Kidney glomerular epithelial cell (primary cell): ENCODE measurements at regions not wholly inside any gene's neighbourhood (a gene's known extent, or its start where the extent isn't known, plus 50 kb on each side); places are given as distances from the start of the nearest gene placed in this dataset.
A peak's percentile ranks its signal among the peaks of the same experiment; 100 is the strongest.
"Not testable (repeated sequence)": the region's sequence is repeated elsewhere in the genome, so short reads cannot be mapped to it uniquely, and the experiment has no call there.

Experiments
- DNase-seq: peaks from one replicate; lab custom pipeline; 2025; lab: John Stamatoyannopoulos, UW

DNA sequence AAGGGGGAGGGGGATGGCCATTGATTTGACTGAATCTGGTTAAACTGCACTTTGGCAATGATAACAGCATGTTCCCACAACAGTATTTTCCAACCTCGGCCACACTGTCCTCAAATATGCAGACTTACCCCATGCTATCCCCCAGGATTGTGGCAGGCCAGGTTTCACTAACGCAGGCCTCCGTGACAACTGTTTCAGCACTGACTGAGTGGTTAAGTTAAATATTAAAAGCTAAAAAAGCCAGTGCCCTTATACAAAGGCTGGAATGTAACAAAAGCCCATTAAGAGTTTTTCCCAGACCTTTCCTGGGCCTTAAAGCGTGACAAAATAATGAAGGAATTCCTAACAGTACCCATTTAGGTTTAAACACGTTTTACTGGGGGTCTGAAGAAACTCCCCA is 202.9 kb downstream of the USP25 start:
- peak; percentile 81 for DNase-seq

DNA sequence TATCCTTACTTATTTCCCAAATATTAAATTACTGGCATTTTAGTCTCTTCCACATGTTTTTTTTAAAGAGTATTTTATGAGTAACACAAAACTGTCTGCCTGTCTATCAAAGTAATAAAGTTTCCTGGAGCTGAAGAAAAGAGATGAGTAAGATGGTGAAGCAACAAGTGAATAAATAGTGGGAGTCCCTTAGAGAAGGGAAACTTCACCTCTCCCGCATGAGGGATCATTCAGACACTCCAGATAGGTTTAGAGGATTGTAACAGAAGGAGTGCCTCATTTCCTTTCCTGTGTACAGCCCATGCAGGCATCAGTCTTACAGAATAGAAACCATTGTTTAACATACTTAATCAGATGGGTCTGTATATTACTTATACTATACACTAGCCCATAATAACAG is 205.7 kb downstream of the USP25 start:
- peak; percentile 58 for DNase-seq

DNA sequence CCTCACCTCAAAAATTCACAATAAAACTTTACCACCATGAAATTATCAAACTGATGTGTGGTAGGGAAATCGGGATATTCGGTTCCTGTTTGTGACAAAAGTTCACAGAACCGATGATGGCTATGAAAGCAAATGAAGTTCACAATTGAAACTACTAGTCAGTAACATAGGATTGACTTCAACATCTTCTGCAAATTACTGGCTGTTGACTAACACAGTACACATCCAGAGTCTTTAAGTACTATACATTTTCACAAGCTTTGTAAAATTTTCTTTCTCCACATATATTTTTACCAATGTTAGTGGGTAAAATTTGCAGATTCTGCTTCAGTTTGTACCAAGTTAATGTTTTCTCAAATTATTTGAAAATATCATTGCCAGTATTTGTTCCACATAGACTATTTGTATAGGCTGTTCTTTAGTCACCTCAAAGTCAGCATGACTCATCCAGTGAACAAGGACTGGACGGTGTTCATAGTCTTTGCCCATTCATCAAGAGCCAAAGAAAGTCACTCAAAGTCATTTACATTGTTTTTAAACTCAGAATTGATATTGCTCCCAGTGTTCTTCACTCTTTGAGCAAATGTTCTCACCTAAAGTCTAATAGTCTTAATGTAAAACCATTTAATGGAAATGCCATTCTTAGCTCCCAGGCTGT is 213.4 kb downstream of the USP25 start:
- no peak for DNase-seq

DNA sequence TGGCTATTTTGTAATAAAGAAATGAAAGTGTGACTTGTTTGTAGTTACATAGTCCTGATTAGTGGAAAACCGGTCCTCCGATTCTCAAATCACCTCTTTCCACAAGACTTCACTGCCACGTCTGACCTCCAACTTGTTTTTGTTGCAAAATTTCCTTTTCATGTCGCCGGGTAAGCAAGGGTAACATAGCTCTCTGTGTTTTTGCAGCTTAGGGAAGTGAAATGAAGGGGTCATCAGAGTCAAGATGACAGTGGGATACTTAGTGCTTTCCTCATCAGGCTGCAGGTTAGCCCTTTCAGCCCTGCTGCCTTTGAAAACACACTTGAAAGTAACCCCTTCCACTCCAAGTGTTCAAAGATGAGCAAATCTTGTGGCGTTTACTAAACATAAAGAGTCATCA is 217.9 kb downstream of the USP25 start:
- no peak for DNase-seq

DNA sequence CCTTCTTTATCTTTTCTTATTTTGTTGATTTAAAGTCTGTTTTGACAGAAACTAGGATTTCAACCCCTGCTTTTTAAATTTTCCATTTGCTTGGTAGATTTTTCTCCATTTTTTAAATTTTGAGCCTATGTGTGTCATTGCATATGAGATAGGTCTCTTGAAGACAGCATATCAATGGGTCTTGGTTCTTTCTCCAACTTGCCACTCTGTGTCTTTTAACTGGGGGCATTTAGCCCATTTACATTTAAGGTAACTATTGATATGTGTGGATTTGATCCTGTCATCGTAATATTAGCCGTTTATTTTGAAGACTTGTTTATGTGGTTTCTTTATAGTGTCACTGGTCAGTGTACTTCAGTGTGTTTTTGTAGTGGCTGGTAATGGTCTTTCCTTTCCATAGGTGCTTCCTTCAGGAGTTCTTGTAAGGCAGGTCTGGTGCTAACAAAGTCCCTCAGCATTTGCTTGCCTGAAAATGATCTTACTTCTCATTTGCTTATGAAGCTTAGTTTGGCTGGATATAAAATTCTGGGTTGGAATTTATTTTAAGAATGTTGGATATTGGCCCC is 223.9 kb downstream of the USP25 start:
- DNase-seq: no peak

DNA sequence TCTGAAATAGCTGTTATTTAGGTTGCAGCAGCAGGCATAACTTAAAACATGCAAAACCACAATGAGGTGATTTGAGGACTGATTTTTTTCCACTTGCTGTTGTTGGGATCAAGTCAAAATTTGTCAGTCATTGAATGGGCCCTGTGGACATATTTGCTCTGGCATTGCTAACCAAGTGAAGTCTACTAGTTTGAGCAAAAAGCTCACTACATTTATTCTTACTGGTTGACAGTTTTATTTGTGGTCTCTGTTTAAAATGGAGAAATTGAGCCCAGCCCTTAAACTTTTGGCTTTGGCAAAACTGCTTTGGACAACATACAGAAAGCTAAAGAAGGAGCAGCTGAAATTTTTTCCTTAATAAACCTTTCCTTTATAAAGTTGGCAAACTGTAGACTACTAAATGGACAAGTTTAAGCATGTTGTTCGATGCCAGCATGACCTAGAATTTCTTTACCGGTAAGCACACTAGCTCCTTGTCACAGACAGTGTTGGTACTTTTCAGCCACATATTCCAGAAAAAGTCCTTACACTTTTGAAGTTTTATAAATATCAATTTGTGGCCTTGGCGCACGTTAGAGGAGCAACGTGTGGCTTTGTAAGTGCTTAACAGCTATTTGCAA is 234.6 kb downstream of the USP25 start:
- DNase-seq: no peak

DNA sequence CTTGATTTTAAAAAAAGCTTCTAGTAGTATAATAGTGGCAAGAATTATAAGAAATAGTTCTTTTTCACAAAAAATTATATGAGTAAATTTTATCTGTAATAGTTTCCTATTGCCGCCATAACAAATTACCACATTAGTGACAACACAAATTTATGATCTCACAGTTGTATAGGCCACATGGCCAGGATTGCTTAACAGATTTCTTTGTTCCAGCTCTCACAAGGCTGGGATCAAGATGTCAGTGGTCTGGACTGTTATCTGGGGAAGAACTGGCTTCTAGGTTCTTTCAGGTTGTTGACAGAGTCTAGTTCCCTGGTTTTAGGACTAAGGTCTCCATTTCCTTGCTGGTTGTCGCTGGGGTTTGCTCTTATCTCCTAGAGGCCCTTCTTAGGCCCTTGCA is 236.4 kb downstream of the USP25 start:
- no peak for DNase-seq

DNA sequence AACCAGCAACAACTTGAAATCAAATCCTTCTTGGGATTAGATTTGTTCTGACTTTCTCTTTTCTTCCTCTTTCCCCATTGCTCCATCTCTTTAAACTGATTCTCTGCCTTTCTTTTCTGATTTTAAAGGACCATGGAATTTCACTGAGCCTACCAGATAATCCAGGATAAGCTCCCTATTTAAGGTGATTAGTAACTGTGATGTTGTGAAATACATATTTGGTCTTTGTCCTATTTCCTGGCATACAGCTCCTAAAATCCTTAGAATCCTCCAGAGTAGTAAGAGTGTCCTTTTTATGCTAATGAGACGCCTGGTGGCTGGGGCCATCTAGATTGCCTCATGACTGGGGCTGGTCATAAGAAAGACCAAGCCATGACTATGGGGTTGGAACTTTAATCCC is 236.9 kb downstream of the USP25 start:
- no peak for DNase-seq

DNA sequence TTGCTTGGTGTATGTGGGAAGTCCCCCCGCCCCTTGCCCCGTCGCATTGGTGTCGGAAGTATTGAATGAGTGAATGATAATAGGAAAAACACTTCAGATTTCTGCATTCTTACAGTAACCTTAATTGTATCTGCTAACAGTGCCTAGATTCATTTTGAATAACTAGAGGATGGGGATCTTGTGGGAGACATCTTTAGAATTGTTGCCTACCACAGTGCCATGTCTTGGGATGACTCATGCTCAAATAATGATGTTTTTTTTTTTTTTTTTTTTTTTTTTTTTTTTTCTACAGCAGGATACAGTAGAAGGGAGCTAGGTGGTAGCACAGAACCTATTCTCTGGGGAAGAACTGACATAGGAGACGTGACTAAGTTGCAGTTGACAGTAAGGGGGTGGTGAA is 237.9 kb downstream of the USP25 start:
- peak; percentile 33 for DNase-seq

DNA sequence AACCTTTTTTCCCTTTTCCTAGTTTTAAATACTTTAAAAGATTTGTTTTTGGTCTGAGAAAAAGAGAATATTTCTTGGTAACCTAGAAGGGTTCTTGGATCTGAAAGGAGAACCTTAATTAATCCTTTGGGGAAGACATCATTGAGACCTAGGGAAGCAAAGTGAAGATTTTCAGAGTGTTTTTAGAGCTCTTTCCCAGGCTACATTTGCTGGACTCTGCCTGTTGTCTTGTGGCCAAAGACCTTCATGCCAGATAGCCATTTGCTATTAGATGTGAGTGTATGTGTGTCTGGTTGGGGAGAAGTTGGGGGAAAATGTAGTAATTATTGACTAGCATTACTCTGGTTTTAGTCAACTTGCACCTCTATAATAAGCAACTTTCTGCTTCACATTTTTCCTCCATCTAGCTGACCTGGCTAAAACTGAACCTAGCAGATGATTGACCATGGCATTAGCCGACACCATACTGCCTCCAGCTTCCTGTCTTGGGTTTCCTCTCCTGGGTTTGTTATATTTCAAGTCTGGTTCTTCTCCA is 239.1 kb downstream of the USP25 start:
- DNase-seq: no peak

DNA sequence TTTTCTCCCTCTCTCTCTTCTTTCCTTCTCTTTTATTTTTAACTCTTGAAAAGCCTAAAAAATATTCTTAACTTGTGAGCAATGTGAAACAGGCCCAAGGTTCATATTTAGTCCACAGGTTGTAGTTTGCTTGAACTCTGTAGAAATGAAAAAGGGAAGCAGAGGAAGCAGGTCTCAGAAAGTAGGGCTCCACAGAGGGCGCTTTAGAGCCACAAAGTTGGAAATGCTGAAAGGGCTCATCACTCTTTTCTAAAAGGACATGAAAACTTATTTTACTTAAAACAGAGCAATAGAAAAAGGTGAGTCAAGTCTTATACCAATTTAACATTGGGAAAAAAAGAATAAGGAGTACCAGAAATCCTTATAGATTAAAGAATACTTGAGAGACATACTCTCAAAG is 247.0 kb downstream of the USP25 start:
- DNase-seq: no peak

DNA sequence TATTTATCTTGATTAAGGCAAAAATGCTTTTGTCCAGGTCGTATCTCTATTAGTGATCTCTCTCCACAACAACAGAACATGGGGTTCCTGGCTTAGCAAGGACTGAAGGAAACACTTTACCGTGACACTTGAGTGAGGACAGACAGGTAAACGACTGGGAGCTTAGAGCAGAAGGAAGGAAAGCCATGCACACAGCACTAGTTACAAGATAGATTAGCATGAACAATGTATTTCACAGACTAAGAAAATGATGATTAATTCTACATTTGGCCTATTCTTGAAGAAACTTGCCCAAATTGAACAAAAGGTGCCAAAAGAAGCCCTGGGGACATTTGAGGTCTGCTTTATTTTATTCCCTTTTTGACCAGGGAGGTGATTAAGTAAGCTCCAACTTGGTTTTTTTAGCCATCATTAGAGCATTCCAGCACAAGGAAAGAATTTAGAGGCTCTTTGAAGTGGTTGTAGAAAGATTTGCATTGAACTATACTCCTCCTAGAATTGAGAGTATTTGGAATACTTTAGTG is 248.5 kb downstream of the USP25 start:
- peak; percentile 46 for DNase-seq

DNA sequence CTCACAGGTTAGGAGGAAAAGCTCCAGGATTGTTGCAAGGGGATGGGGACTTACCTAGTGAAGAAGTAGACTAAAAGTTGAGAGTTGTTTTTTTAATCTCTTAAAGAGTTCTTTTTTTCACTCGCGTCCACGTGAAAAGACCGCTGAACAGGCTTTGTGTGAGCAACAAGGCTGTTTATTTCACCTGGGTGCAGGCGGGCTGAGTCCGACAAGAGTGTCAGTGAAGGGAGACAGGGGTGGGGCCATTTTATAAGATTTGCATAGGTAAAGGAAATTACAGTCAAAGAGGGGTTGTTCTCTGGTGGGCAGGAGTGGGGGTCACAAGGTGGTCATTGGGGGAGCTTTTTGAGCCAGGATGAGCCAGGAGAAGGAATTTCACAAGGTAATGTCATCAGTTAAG is 249.7 kb downstream of the USP25 start:
- DNase-seq: not testable (repeated sequence)

DNA sequence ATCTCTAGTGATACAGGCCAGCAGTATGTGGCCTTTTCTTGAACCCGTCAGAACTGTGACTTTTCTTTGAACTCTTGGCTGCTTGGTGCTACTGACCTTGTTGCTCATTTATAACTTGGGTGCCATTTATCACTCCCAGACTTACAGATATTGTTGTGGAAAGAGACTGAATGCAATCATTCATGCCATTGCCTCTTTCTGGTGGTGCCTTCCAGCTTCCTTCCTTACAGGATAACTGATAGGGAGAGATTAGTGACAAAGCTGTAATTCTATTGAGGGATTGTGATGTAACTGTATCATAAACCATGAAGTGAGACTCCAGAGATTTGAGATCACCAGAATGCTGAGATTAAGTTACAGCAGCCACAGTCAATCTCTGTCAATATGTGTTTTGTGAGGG is 256.5 kb downstream of the USP25 start:
- DNase-seq: no peak

DNA sequence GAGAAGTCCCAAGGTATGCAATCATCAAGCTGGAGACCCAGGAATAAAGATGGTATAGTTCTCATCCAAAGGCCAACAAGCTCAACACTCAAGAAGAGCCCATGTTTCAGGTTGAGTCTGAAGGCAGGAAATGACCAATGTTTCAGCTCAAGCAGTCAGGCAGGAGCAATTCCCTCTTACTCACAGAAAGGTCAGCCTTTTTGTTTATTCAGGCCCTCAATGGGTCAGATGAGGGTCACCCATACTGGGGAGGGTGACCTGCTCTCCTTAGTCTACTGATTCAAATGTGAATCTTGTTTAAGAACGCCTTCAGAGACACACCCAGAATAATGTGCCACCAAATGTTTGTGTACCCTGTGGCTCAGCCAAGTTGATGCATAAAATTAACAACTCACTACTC is 262.4 kb downstream of the USP25 start:
- DNase-seq: peak; percentile 34

DNA sequence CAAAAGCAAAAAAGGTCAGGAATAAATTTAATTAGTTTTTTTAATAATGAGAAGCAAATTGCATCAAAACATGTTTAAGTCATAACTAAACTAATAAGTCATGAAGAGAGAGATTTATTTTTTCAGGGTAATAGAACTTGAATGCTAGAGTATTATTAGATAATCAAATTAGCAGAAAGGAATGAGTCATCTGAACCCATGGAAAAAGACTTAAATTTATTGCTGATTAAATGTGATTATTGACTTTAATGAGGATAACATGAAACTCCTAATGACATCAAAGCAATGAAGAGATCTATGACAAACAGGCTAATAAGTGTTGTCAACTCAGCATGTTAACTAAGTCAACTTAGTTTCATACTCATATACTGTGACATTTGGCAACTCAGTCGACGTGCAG is 264.2 kb downstream of the USP25 start:
- no peak for DNase-seq

DNA sequence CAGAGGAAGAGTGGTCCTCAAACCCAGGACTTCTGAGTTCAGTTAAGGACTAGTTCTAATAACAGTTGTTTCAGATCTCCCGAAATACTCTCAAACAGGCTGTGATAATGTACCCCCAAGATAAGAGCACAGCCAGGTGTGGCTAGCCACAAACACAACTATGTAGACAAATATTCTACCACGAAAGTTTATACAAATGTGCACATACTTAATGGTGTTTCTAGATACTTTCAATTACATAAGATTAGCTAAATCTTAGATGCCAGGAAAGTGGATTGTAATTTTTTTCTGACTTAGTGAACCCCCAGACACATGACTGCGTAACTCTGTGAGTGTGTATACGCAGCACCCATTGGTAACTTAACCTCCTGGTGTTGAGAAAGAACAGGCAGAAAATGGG is 270.0 kb downstream of the USP25 start:
- no peak for DNase-seq

DNA sequence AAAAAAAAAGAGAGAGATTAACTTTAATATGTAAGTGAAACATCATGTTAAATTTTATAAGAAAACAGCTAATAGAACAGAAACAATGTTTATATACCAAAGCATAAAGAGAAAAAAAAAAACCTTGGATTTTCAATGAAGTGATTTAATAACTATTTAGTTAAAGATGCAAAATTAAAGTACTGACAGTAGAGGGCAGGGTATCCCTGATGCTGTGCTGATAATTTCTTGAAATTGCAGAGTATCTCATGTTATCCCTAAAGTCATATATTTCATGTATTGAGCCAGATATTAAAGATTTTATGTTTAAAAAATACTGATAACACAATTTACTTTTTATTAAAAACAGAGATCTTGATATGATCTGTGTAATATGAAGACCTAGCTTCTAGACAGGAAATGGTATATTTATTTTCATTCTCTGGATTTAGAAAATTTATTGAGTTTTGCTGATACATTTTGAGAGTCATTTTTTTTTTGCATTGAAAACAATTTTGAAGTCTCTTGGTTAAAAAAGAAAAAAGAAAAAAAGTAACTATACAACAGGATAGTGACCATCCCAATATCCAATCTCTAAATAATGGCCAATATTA is 273.2 kb downstream of the USP25 start:
- no peak for DNase-seq

DNA sequence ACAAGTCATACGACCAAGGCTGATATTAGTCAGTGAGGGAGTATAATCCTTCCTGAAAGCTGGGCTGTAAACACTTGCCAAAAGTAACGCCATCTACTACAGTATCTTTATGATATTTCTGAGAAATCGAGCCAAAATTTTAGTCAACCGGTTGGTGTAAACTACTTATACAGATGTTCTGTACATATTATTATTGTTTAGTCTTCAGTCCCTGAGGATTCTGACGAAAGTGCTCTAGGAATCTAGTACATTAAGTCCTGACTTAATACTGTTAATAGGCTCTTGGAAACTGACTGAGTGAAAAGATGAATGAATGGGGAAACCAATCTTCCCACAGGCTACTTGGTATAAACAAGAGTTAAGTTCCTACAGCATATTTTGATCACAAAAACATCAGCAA is 274.3 kb downstream of the USP25 start:
- no peak for DNase-seq

DNA sequence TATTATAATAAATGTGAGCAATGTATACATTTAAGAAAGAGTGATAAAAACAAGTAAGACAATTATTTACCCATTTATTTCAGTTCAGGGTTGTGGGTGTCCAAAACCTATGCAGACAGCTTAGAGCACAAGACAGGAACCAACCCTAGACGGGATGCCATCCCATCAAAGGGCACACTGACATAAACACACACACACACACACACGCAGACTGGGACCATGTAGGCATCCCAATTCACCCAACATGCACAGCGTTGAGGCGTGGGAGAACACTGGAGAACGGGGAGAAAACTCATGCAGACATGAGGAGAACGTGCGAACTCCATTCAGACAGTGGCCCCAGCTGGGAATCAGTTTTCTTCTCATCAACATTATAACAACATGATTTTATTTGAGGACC is 274.7 kb downstream of the USP25 start:
- DNase-seq: no peak

DNA sequence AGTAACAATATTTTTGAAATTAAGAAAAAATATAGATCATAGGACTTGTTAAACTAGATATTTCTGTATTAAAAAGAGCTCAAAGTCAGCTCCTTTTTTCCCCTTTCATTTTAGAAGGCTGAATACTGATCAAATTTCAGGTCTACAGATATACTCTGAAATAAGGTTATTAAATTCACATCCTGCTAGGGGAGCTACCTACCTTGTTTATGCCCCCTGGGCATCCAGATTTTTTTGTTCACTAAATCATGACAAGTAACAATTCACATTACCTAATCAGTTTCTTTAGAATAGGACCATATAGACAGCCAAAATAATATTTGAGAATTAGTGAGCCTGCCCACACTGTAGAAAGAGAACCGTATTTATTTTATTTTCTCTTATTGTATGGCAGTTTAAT is 276.2 kb downstream of the USP25 start:
- no peak for DNase-seq

DNA sequence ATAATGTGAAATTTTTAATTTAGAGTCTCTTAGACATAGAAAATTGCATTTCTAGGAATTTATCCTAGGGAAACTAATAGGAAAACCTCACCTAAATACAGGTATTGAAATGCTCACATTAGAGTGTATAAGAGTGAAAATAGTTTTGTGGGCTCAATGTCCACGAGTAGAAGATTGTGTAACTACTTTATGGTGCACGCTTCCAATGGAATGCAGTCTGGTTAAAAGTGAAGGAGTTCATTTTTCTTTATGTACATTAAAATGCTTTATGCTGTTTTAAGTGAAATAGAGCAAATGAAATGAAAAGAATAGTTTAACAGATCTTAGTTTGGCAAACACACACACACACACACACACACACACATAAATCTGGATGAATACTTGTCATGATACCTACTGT is 278.2 kb downstream of the USP25 start:
- DNase-seq: no peak

DNA sequence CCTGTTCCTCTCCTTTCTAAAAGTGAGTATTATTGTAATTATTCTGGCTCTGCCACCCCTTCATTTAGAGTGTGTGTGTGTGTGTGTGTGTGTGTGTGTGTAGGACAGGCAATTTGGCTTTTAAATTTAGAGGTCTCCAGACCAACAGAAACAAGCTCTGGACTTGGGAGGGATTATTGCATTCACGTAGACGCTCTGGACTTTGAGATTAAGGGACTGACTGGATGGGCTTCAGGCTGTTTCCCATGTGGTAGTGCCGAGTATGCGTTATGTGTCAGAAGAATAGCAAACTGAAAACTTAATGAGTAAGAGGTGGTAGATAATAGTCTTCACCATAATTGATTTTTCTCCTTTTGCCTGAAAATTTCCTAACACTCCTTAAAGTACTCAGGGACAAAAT is 281.9 kb downstream of the USP25 start:
- no peak for DNase-seq
